HG03175 (cell line): ENCODE measurements at regions not wholly inside any gene's neighbourhood (a gene's known extent, or its start where the extent isn't known, plus 50 kb on each side); places are given as distances from the start of the nearest gene placed in this dataset.

Experiments
- ATAC-seq: cut with Tn5 transposase; IDR thresholded peaks from one replicate; pipeline ENCODE4 v1.9.1; 2021; ENCODE audit warnings: mild to moderate bottlenecking, moderate library complexity; ENCODE audit not compliant: unreplicated experiment

- no peak for ATAC-seq
Measured at GRCh38 chr6:84467296-84467695, 239.9 kb upstream of the CEP162 start.

- ATAC-seq, result no peak
Measured at GRCh38 chr6:84466511-84466910, 239.1 kb upstream of the CEP162 start.

- ATAC-seq, result no peak
Measured at GRCh38 chr6:84464471-84464870, 237.0 kb upstream of the CEP162 start.

GRCh38 chr6:84462698-84463097, 235.3 kb upstream of the CEP162 start:
- no peak for ATAC-seq

GRCh38 chr6:84461461-84461860, 234.0 kb upstream of the CEP162 start:
- no peak for ATAC-seq

DNA sequence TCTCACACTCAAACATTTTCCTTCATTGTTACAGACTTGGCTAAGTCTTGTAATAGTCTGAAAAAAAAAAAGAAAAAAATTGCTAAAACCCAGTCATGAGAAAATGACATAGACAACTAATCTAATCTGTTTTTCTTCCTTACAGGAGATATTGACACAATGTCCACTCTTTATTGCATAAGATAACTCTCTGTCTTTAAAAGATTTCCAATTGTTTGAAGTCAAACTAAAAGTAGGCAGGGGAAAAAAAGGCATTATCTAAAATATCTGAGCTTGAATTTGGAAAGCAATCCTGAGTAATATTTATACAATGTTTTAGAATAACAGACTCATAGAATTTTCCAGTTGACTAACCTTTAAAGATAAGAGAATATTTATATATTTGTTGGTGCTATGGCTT, 233.0 kb upstream of the CEP162 start:
- no peak for ATAC-seq

GRCh38 chr6:84459401-84459800, 232.0 kb upstream of the CEP162 start:
- no peak for ATAC-seq

DNA sequence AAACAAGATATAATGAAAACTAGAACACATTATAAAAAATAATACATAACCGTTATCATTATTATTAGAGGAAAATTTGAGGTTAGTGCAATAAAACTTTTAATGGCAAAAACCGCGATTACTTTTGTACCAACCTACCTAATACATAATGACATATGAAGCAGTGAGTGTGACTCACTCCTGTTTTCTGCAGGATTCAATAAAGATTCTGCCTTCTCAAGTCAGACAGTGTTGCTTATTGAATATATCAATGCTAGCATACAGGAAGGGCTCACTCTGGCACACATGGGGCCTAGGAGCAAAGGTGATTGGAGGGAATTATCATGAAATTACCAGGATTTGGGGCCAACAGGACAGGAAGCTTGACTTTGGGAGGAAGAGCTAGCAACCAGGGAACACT, 230.8 kb upstream of the CEP162 start:
- ATAC-seq, result no peak

GRCh38 chr6:84457276-84457675, 229.8 kb upstream of the CEP162 start:
- no peak for ATAC-seq

- no peak for ATAC-seq
Measured at GRCh38 chr6:84456803-84457202, 229.4 kb upstream of the CEP162 start.

- no peak for ATAC-seq
Measured at GRCh38 chr6:84455511-84456029, 228.1 kb upstream of the CEP162 start.

DNA sequence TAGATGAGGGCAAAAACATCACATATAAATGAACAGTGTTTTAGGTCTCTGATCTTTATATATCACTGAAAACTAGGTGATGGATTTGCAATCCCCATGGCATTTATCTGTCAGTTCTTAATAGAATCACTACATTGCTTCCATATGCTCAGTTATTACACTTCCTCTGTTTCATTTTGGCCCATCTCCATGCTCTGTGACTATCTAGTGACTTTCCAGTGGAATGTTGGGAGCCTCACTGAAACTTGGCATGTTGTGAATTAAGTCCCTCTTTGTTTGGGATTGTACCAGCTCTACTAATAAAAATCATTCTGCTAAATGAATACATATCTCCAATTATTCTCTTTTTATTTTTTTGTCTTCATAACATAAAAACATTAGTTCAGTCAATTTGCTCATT, 226.1 kb upstream of the CEP162 start:
- no peak for ATAC-seq

DNA sequence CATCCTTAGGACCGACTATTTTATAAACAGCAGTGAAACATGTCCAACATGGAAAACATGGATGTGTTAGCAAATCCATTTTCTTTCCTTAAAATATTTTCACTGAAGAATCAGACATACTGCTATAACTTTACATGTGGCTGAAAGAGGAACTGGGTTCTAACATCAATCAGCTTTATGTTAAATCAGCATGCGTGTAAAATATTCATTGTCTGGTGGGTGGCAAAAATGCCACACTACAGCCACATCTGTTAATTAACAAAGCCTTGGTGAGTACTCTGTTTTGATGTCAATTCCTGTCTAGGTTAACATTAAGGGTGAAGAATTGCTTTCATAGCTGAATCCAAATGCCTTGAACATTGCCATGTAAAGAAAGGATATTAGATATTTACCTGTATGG, 222.6 kb upstream of the CEP162 start:
- ATAC-seq, result no peak

DNA sequence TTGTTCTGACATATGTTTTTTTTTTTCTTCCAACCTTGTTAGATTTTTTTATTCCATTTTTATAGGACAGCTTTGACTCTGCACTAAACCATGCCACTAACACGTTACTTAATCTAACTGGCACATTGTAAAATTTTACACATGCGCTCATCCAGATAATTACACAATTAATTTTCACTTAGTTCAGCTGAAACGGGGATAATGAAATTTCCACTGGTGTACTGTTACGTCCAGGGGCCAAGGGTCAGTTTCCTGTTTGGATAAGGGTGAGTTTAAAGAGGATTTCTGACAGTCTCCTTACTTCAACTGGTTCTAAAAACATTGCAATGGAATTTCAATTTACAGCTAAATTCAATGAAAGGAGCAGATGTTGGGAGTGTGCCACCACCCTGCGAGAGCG, 221.8 kb upstream of the CEP162 start:
- ATAC-seq, result no peak

DNA sequence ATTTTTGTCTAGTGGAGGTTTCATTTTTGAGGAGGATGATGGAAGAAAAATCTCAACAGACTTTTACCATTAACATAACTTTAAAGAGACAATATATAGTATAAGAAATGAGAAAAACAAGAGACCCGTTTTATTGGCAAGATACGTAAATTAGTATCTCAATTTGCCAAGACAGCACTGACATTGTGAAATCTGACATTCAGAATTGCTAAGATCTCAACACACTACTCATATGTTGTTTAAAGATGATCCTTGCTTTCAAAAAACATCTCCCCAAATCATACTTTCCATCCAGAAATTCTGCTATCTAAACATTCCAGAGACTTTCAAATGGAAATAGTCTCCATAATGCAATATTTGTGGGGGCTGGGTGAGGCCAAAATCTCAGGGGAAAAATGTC, 220.9 kb upstream of the CEP162 start:
- ATAC-seq, result no peak

DNA sequence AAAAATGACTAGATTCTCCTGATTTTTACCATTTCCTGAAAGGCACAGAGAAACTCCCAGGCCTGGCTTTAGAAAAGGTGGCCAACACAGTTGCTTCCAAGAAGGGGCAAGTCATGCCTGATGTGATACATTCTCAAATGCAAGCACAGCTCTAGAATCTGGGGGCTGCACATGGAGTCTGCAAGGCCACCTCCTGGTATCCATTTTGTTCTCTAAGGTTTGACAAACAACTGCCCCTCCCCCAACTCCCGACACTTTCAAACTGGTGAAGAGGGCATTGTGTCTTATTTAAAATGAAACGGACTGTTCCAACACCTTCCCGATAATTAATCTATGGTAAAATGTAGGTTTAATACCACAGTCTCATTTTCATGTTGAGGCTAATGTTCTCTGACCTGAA, 220.2 kb upstream of the CEP162 start:
- no peak for ATAC-seq

DNA sequence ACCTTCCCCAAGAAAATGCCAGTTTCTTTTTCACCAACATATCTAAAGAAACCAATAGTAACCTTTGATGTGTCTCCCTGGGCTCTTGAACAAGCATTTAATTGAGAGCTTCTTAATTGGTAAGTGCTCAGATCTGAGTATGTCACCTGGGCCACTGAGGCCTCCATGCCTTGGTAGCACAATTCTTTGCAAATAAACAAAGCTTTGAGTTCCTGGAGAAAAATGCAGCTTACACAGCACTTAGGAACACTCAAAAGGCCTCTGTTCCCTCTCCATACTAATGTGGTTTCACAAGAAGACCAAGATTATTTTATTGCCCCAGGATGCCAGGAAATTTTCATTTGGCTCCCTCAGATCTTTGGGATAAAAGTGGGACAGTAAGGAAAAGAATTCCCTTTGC, 217.6 kb upstream of the CEP162 start:
- no peak for ATAC-seq

GRCh38 chr6:84442208-84442607, 214.8 kb upstream of the CEP162 start:
- no peak for ATAC-seq

- ATAC-seq, result no peak
Measured at GRCh38 chr6:84441456-84441855, 214.0 kb upstream of the CEP162 start.

DNA sequence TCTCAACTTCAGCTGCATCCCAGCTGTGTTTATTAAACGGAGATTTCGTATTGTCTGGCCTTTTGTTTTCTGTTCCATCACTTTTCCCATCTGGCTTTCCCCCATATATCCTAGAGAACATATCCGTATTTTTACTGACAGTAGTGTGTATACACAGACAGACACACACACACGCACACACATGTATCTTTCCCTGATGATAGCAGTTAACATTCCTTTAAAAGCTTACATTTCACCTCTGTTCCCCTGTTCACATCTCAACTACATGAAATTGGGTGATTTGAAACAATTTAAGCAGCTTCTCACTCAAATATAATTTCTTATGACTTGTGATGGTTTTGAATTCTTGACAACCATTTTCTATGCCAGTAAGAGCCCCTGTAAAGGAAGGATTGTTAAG, 207.1 kb upstream of the CEP162 start:
- no peak for ATAC-seq

DNA sequence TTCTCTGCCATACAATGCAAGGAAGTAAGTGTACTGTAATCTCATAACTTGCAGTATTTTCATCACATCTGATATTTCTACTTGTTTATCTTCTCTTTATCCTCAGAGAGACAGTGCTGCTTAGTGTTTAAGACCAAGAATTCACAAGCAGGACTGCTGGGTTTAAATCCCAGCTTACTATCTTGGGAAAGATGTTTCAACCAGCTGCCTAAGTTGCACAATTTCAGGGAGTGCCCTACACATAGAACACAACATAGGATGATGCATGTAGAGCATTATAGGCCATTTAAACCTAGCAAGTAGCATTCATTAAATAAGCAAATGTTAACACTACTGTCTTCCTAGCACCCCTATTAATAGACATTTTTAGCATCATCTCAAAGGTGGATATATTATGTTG, 205.2 kb upstream of the CEP162 start:
- ATAC-seq, result no peak

GRCh38 chr6:84428300-84428907, 201.0 kb upstream of the CEP162 start:
- peak; percentile 62 for ATAC-seq

DNA sequence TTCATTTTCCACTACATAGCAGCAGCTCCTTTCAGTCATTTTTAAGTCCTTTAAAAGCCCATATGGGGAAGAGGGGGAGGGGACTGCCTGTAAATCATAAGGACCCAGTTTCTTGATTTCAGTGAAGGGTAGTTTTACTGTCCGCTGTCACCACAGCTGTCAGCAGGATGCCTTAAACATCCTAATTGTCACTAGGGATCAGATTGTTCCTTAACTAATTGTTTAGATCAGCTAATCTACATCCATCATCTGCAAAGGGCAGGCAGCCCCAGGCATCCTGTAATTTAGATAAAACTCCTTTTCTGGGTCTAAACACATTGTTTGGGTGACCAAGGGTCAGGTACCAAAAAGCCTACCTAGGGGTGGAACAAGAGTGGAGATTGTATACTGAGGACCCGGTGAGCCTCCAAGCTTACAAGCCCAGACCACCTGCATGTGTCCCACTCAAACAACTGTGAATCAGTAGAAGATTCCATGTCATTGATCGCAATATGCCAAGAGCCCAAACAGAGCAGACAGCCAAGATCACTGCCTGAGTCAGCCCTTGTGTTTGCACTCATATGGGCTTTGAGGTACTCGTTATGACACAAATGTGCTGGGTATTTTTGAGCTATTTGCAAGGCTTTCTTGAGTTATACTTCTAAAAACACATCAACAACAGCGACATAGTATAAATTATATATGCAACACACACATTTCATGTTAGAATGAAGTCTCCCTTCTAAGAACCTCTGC, 198.7 kb upstream of the CEP162 start:
- ATAC-seq, result no peak
